Fibroblast of upper back skin (primary cell): ENCODE measurements at regions not wholly inside any gene's neighbourhood (a gene's known extent, or its start where the extent isn't known, plus 50 kb on each side); places are given as distances from the start of the nearest gene placed in this dataset.

Experiments used
- DNase-seq: peaks from one replicate; pipeline ENCODE4 v3.0.0-alpha.2; 2013

- DNase-seq: no peak
Measured at GRCh38 chr5:89004379-89004778, 121.4 kb upstream of the MEF2C start.

- no peak for DNase-seq
Measured at GRCh38 chr5:89003563-89004036, 120.6 kb upstream of the MEF2C start.

- no peak for DNase-seq
Measured at GRCh38 chr5:88999853-89000252, 116.9 kb upstream of the MEF2C start.

- DNase-seq: no peak
Measured at GRCh38 chr5:88997937-88998336, 115.0 kb upstream of the MEF2C start.

- DNase-seq: no peak
Measured at GRCh38 chr5:88984040-88984439, 101.1 kb upstream of the MEF2C start.

GRCh38 chr5:88979726-88980125 lies 96.7 kb upstream of the MEF2C start:
- no peak for DNase-seq

GRCh38 chr5:88979244-88979643 lies 96.3 kb upstream of the MEF2C start:
- DNase-seq: peak; percentile 82

- DNase-seq: no peak
Measured at GRCh38 chr5:88976914-88977313, 93.9 kb upstream of the MEF2C start.

- DNase-seq: no peak
Measured at GRCh38 chr5:88967633-88968585, 84.9 kb upstream of the MEF2C start.

- no peak for DNase-seq
Measured at GRCh38 chr5:88964831-88965230, 81.8 kb upstream of the MEF2C start.

GRCh38 chr5:88957013-88957412 lies 74.0 kb upstream of the MEF2C start:
- DNase-seq: no peak

- DNase-seq: no peak
Measured at GRCh38 chr5:88956416-88956815, 73.4 kb upstream of the MEF2C start.

- DNase-seq: no peak
Measured at GRCh38 chr5:88955403-88955802, 72.4 kb upstream of the MEF2C start.

GRCh38 chr5:88954511-88954910 lies 71.5 kb upstream of the MEF2C start:
- DNase-seq: no peak

- no peak for DNase-seq
Measured at GRCh38 chr5:88952996-88953643, 70.1 kb upstream of the MEF2C start.

GRCh38 chr5:88952344-88952743 lies 69.4 kb upstream of the MEF2C start:
- DNase-seq: peak; percentile 38

- no peak for DNase-seq
Measured at GRCh38 chr5:88951457-88951856, 68.5 kb upstream of the MEF2C start.

GRCh38 chr5:88948746-88949600 lies 66.0 kb upstream of the MEF2C start:
- DNase-seq: peak; percentile 9

GRCh38 chr5:88944751-88945531 lies 62.0 kb upstream of the MEF2C start:
- DNase-seq: peak; percentile 35

GRCh38 chr5:88941581-88941980 lies 58.6 kb upstream of the MEF2C start:
- DNase-seq: no peak

- no peak for DNase-seq
Measured at GRCh38 chr5:88940713-88941112, 57.7 kb upstream of the MEF2C start.

GRCh38 chr5:88939300-88939699 lies 56.3 kb upstream of the MEF2C start:
- DNase-seq: no peak
